Peyer's patch (tissue), 4 donors: ENCODE measurements at regions not wholly inside any gene's neighbourhood (a gene's known extent, or its start where the extent isn't known, plus 50 kb on each side); places are given as distances from the start of the nearest gene placed in this dataset.

Experiments used
- DNase-seq, 3 donors: peaks; one replicate each; pipeline ENCODE4 v3.0.0-alpha.2; 2017 to 2019
- H3K27ac ChIP-seq, 4 donors: fragments of 200-600 bp; sonication (generic); one replicate each; pipeline ENCODE4 v1.5.1; 2016 to 2019
- H3K27me3 ChIP-seq, 2 donors: fragments of 200-600 bp; sonication (generic); one replicate each; pipeline ENCODE4 v1.5.1; 2019
- H3K36me3 ChIP-seq, 3 donors: fragments of 200-600 bp; sonication (generic); one replicate each; pipeline ENCODE4 v1.5.1; 2016 to 2019
- H3K4me1 ChIP-seq, 4 donors: fragments of 200-600 bp; sonication (generic); one replicate each; pipeline ENCODE4 v1.5.1; 2016 to 2019
- H3K4me3 ChIP-seq, 4 donors: fragments of 200-600 bp; sonication (generic); 1 replicate in 3 of 4; 2 replicates in 1 of 4; pipeline ENCODE4 v1.5.1; 2016 to 2019; ENCODE audit warnings: mild to moderate bottlenecking in 1 of 4
- H3K9me3 ChIP-seq, 4 donors: fragments of 200-600 bp; sonication (generic); one replicate each; pipeline ENCODE4 v1.5.1; 2016 to 2019; ENCODE audit warnings: mild to moderate bottlenecking in 1 of 4
- CTCF ChIP-seq, 6 experiments: fragments of 450-650 bp in 4 of 6; fragments of 200-600 bp in 2 of 6; sonication (generic) in 1 of 6; IDR thresholded peaks; one replicate each; pipeline ENCODE4 v1.5.1; 2017 to 2019; ENCODE audit warnings: antibody characterized with exemption in 6 of 6, mild to moderate bottlenecking in 3 of 6, moderate library complexity in 1 of 6
- POLR2A ChIP-seq, 2 donors: fragments of 450-650 bp; IDR thresholded peaks; one replicate each; pipeline ENCODE4 v1.5.1; 2017; ENCODE audit warnings: antibody characterized with exemption in 2 of 2, mild to moderate bottlenecking in 2 of 2, moderate library complexity in 2 of 2

- TF ChIP-seq POLR2A (IDR thresholded peaks at IDR 0.05) (no peak), CTCF (IDR thresholded peaks at IDR 0.05) (no peak)
Measured at GRCh38 chr1:208866386-208866955, 622.3 kb upstream of the PLXNA2 start.

GRCh38 chr1:208868554-208868953, 624.4 kb upstream of the PLXNA2 start:
- H3K36me3 ChIP-seq, result no peaks in the 10 kb centered on the region
- no peak for DNase-seq
- no peaks in the 10 kb centered on the region for H3K27me3 ChIP-seq
- no peak overlapping the region for H3K4me3 ChIP-seq
- TF ChIP-seq POLR2A (IDR thresholded peaks at IDR 0.05), result no peak
- no peak for TF ChIP-seq CTCF (IDR thresholded peaks at IDR 0.05)
- no peak overlapping the region for H3K27ac ChIP-seq
- no peaks in the 10 kb centered on the region for H3K9me3 ChIP-seq
- no peaks in the 10 kb centered on the region for H3K4me1 ChIP-seq

More at GRCh38 chr1:208866386-208866955, 622.3 kb upstream of the PLXNA2 start:
- Histone ChIP-seq H3K4me3 (no peak overlapping the region), H3K36me3 (no peaks in the 10 kb centered on the region), H3K9me3 (no peaks in the 10 kb centered on the region), H3K4me1 (no peaks in the 10 kb centered on the region), H3K27me3 (no peaks in the 10 kb centered on the region), H3K27ac (no peak overlapping the region)
- DNase-seq, result no peak

- DNase-seq, result no peak
- TF ChIP-seq POLR2A (IDR thresholded peaks at IDR 0.05), result no peak
- TF ChIP-seq CTCF (IDR thresholded peaks at IDR 0.05), result no peak
- Histone ChIP-seq H3K27me3 (no peaks in the 10 kb centered on the region), H3K36me3 (no peaks in the 10 kb centered on the region), H3K4me3 (no peak overlapping the region), H3K9me3 (no peaks in the 10 kb centered on the region), H3K27ac (no peak overlapping the region), H3K4me1 (no peaks in the 10 kb centered on the region)
Measured at GRCh38 chr1:208874915-208875314, 630.7 kb upstream of the PLXNA2 start.

- no peak for DNase-seq
- no peaks in the 10 kb centered on the region for H3K36me3 ChIP-seq
- H3K27me3 ChIP-seq, result no peaks in the 10 kb centered on the region
- no peaks in the 10 kb centered on the region for H3K4me1 ChIP-seq
- no peaks in the 10 kb centered on the region for H3K9me3 ChIP-seq
- H3K4me3 ChIP-seq, result no peak overlapping the region
- TF ChIP-seq CTCF (IDR thresholded peaks at IDR 0.05), result no peak
- no peak for TF ChIP-seq POLR2A (IDR thresholded peaks at IDR 0.05)
- no peak overlapping the region for H3K27ac ChIP-seq
Measured at GRCh38 chr1:208879022-208879421, 634.8 kb upstream of the PLXNA2 start.

GRCh38 chr1:208880433-208881100, 636.4 kb upstream of the PLXNA2 start:
- no peak overlapping the region for H3K4me3 ChIP-seq
- no peaks in the 10 kb centered on the region for H3K9me3 ChIP-seq
- no peak overlapping the region for H3K27ac ChIP-seq
- H3K4me1 ChIP-seq, result no peaks in the 10 kb centered on the region
- no peaks in the 10 kb centered on the region for H3K27me3 ChIP-seq
- TF ChIP-seq CTCF (IDR thresholded peaks at IDR 0.05), result no peak
- no peak for TF ChIP-seq POLR2A (IDR thresholded peaks at IDR 0.05)
- DNase-seq, result no peak
- no peaks in the 10 kb centered on the region for H3K36me3 ChIP-seq
